ENCODE measurements at regions not wholly inside any gene's neighbourhood (a gene's known extent, or its start where the extent isn't known, plus 50 kb on each side); places are given as distances from the start of the nearest gene placed in this dataset.

GRCh38 chr13:21901336-21901735 is 230.5 kb downstream of the FGF9 start:
- TF ChIP-seq FOXP2 (optimal IDR thresholded peaks at IDR 0.05; ENCODE audit: borderline replicate concordance, extremely low read depth, extremely low read length, insufficient read depth) (no peak), SIN3A (IDR thresholded peaks at IDR 0.05; ENCODE audit: borderline replicate concordance, insufficient read depth, low read length) (no peak)
